GM18870 (cell line): ENCODE measurements at regions not wholly inside any gene's neighbourhood (a gene's known extent, or its start where the extent isn't known, plus 50 kb on each side); places are given as distances from the start of the nearest gene placed in this dataset.

Experiments
- ATAC-seq: cut with Tn5 transposase; IDR thresholded peaks from one replicate; pipeline ENCODE4 v1.9.1; 2021; ENCODE audit warnings: moderate library complexity; ENCODE audit not compliant: unreplicated experiment

DNA sequence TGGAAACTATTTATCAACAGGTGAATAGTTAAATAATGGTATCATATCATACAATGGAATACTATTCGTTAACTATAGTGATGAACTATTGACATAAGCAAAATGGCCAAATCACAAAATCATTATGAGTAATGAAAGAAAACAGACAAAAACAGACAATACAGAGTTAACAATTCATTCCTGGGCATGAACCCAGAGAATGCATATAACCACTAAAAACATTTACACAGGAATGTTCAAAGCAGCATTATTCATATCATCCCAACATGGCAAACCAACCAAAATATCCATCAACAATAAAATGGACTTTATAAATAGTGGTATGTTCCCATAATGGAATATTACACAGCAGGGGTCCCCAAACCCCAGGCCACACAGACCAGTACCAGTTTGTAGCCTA, 131.2 kb upstream of the CYP1B1 start:
- no peak for ATAC-seq

GRCh38 chr2:38203446-38203810, 127.5 kb upstream of the CYP1B1 start:
- ATAC-seq: no peak

- no peak for ATAC-seq
These were observed 126.9 kb upstream of the CYP1B1 start for GRCh38 chr2:38202713-38203445.

- no peak for ATAC-seq
These were observed 125.8 kb upstream of the CYP1B1 start for GRCh38 chr2:38201784-38202183.

- no peak for ATAC-seq
These were observed 124.6 kb upstream of the CYP1B1 start for GRCh38 chr2:38200598-38200997.

DNA sequence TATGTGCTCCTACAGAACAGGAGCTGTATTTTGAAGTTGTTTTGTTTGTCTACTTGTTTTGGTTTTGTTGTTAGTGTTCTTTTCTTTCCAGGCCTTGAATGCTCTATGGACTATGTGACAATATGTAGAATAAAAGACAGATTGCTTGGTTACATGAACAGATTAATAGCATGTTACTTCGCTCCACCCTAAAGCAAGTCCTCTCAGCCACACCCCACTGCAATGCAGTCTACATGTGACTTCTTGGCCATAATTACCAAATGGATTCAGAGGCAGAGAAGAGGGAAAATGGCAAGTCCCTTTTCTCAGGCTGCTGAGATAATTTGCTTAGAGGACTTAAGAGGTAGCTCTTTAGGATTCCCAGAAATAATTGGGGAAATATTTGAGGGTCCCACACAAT, 123.2 kb upstream of the CYP1B1 start:
- no peak for ATAC-seq

GRCh38 chr2:38194751-38195150, 118.8 kb upstream of the CYP1B1 start:
- ATAC-seq: no peak

DNA sequence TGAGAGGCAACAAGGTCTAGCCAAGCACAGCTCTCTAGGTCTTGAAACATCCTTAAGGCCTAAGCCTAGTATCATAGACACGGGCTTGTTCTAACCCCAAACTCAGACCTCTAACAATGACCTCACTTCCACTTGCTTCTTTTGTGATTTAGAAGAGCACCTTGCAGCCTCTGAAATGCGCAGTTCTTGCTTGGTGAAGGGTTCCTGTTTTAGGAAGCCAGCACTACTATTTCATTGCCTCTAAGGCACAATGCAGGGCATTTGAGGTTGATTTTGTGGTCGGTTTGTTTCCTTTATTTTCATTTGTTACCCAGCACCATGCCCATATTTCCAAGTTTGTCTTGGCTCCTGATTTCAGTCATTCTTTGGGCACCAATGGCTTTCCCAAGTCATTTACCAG, 117.0 kb upstream of the CYP1B1 start:
- no peak for ATAC-seq

GRCh38 chr2:38192046-38192445, 116.1 kb upstream of the CYP1B1 start:
- no peak for ATAC-seq

GRCh38 chr2:38191516-38191915, 115.6 kb upstream of the CYP1B1 start:
- no peak for ATAC-seq

- ATAC-seq: no peak
These were observed 114.7 kb upstream of the CYP1B1 start for GRCh38 chr2:38190542-38191218.

GRCh38 chr2:38187541-38188011, 111.6 kb upstream of the CYP1B1 start:
- ATAC-seq: no peak

GRCh38 chr2:38185012-38185491, 109.1 kb upstream of the CYP1B1 start:
- ATAC-seq: peak; percentile 94

DNA sequence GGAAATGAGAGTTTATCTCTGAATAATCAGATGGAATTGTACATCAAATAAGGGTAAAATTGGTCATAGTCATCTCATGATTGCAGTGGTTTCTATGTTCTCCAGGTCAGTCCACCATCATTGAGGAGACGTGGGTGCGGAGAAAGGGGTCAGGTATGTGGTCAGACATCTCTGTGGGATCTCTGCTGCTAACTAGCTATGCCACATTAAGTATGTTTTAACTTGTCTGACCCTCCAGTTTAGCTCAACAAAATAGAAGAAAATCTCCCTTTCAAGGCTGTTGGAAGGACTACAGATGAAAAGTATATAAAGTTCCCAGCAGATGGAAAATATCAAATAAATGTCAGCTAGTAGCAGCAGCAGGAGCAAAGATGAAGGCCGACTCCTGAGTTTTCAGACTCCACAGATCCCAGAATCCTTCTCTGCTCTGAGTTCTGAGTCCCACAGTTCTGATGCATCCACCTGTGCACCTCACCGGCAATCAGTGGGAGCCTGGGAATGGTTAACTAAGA, 106.6 kb upstream of the CYP1B1 start:
- ATAC-seq: no peak

GRCh38 chr2:38181806-38182491, 106.0 kb upstream of the CYP1B1 start:
- ATAC-seq: no peak

DNA sequence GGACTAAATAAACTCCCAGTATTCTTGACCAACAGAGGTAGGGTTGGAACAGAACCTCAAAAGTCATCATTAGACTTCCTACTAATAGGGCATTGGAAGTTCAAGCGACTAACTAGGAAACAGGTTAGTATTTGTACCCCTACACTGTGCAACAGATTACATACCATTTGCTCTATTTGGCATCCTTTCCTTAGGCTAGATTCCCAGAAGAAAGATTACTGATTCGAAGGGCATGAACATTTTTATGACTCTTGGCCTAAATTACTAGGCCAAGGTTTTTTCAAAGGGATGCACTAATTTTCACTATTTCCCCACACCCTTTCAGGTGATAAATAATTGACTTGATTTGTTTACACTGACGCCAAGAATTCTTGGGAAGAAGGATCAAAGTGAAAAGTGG, 104.8 kb upstream of the CYP1B1 start:
- no peak for ATAC-seq

- ATAC-seq: peak; percentile 71
These were observed 102.8 kb upstream of the CYP1B1 start for GRCh38 chr2:38178556-38179419.

DNA sequence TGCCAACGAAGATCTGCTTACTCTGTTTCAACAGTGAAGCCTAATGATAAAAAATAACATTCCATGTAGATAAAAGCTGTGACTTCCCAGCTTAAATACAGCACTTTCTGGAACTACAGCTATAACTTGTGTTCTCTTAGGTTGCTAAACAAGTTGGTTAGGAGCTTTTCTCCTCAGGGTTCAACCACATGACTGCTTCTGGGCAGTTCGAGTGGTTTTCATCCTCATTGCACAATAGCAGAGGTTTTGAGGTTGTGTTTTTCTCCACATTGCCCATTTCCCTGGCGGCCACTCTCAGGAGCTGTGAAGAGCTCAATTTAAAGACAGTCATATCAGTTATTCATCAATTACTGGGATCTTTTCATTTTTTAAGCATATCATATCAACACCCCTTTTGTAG, 102.2 kb upstream of the CYP1B1 start:
- ATAC-seq: no peak

DNA sequence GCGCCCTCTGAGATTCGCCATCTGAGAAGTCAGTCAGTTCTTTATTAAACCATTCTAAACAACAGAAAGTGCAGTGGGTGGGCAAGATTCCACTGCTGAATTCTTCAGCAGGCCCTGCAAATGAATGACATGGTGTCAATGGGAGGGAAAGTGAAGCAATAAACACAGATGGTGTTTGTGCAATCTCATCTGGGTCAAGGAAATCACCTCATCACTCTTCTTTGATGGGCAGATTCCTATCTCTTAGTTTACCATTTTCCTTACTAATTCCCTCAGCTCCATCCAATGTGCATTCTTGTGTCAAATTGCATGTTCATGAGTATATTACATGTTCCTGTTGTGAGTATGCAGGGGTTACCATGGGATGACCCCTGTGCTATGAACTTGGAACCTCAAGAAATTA, 100.7 kb upstream of the CYP1B1 start:
- ATAC-seq: no peak

GRCh38 chr2:38174646-38175423, 98.9 kb upstream of the CYP1B1 start:
- no peak for ATAC-seq
